ENCODE measurements at regions not wholly inside any gene's neighbourhood (a gene's known extent, or its start where the extent isn't known, plus 50 kb on each side); places are given as distances from the start of the nearest gene placed in this dataset.
"Not testable (repeated sequence)": the region's sequence is repeated elsewhere in the genome, so short reads cannot be mapped to it uniquely, and the experiment has no call there.

DNA sequence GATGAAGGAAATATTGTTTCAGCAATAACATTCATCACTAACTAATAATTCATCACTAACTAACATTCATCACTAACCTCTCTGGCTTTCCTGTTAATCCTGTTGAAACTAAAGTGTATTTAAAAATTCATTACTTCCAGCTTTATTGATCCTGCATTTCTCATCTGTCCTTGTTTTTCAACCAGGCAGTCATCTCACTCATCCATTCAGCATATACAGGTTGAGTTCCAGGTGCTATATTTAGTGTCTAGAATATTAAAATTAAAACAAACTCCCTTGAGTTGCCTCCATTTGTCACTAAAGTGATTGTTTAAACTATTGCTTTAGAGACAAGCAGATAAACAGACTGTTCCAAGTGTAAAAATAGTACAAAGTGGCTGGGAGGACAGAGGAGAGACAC, 58.1 kb downstream of the ATXN7L3B start:
- FAIRE-seq: no peak
- DNase-seq (ENCODE audit: insufficient read length, low spot score): no peak
- TF ChIP-seq POU2F2 (IDR thresholded peaks at IDR 0.05; ENCODE audit: low read depth, low read length): no peak
- TF ChIP-seq POLR2AphosphoS5 (IDR thresholded peaks at IDR 0.05; ENCODE audit: low read depth, low read length): no peak
- TF ChIP-seq SPI1 (IDR thresholded peaks at IDR 0.05; ENCODE audit: low read depth, low read length): no peak
- no peak for TF ChIP-seq POLR2A (IDR thresholded peaks at IDR 0.05; ENCODE audit: low read depth, low read length)
- no peak for TF ChIP-seq PAX5 (IDR thresholded peaks at IDR 0.05; ENCODE audit: insufficient read depth, low read length, severe bottlenecking)
- TF ChIP-seq TAF1 (IDR thresholded peaks at IDR 0.05; ENCODE audit: low read depth, low read length): no peak

DNA sequence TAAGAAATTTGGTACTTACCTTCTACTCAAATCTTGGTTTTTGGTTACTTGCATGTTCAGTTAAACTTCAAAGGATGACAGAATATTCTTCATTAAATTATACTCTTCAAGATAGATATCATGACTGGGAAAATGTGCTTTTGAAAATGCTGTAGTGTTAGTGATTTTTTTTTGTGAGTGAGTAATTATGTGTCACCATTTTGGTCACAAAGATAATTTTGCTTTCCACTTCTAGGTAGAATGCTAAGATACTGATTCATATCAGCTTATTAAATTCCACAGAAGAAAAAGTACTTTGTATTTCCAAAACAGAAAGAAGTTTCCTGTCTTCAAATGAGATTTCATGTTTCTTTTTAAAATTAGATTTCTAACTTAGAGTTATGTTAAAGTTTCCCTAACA, 61.2 kb downstream of the ATXN7L3B start:
- no peak for DNase-seq (ENCODE audit: insufficient read length, low spot score)
- TF ChIP-seq POLR2A (IDR thresholded peaks at IDR 0.05; ENCODE audit: low read depth, low read length): no peak
- no peak for TF ChIP-seq TAF1 (IDR thresholded peaks at IDR 0.05; ENCODE audit: low read depth, low read length)
- FAIRE-seq: no peak

DNA sequence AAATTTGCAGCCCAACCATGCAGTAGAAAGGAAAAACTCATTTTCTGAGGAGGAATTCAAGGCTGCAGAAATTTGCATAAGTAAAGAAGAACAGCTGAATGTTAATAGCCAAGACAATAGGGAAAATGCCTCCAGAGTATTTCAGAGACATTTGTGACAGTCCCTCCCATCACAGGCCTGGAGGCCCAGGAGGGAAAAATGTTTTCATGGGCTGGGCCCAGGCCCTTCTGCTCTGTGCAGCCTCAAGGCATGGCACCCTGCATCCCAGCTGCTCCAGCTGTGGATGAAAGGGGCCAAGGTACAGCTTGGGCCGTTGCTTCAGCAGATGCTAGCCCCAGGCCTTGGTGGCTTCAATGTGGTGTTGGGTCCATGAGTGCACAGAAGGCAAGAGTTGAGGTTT, 62.3 kb downstream of the ATXN7L3B start:
- FAIRE-seq: no peak
- TF ChIP-seq TAF1 (IDR thresholded peaks at IDR 0.05; ENCODE audit: low read depth, low read length) (no peak), PAX5 (IDR thresholded peaks at IDR 0.05; ENCODE audit: insufficient read depth, low read length, severe bottlenecking) (no peak), SPI1 (IDR thresholded peaks at IDR 0.05; ENCODE audit: low read depth, low read length) (no peak), POLR2AphosphoS5 (IDR thresholded peaks at IDR 0.05; ENCODE audit: low read depth, low read length) (no peak), POU2F2 (IDR thresholded peaks at IDR 0.05; ENCODE audit: low read depth, low read length) (no peak), POLR2A (IDR thresholded peaks at IDR 0.05; ENCODE audit: low read depth, low read length) (no peak)
- no peak for DNase-seq (ENCODE audit: insufficient read length, low spot score)

DNA sequence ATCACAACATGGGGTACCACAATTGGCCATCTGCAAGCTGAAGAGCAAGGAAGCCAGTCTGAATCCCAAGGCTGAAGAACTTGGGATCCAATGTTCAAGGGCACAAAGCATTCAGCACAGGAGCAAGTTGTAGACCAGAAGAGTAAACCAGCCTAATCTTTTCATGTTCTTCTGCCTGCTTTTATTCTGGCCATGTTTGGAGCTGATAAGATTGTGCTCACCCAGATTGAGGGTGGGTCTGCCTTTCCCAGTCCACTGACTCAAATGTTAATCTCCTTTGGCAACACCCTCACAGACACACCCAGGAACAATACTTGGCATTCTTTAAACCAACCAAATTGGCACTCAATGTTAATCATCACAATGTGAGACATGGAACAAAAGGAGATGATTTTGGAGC, 63.2 kb downstream of the ATXN7L3B start:
- not testable (repeated sequence) for DNase-seq (ENCODE audit: insufficient read length, low spot score); FAIRE-seq

DNA sequence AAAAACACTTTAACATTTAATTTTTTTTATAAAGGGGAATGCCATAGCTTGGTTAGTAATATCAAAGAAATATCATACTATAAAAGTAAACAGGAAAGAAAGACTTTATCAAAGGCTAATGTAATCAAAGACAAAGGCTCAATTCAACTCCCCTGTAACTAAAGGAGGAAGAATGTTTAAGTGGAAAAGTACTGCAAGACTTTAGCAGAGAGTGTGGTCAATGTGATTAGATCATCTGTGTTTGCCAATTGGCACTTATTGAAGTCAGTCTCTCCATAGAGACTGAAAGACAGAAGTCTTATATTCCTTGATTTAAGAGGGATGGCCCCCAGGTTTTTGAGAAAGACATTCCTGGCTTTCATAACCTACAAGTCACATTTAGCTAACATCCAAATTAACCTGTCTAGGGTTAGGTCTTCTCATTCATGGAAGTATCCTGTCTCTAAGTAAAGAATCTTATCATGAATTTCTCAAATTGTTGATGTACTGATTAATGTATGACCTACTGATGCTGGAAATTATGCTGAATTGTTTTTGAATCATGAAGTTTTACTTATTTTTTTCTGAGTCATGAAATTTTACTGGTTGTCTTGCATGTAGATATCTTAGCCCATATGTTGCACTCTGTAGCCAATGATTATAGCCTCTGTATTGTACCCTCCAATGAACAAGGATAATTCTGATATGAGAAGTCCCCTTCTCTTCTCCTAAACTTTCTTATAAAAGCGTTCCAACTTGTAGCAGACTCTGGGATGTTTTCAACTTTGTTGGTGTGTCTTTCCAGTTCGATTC, 65.4 kb downstream of the ATXN7L3B start:
- no peak for DNase-seq (ENCODE audit: insufficient read length, low spot score)
- TF ChIP-seq TAF1 (IDR thresholded peaks at IDR 0.05; ENCODE audit: low read depth, low read length) (no peak), PAX5 (IDR thresholded peaks at IDR 0.05; ENCODE audit: insufficient read depth, low read length, severe bottlenecking) (no peak), POU2F2 (IDR thresholded peaks at IDR 0.05; ENCODE audit: low read depth, low read length) (no peak), POLR2A (IDR thresholded peaks at IDR 0.05; ENCODE audit: low read depth, low read length) (no peak), POLR2AphosphoS5 (IDR thresholded peaks at IDR 0.05; ENCODE audit: low read depth, low read length) (no peak), SPI1 (IDR thresholded peaks at IDR 0.05; ENCODE audit: low read depth, low read length) (no peak)
- FAIRE-seq: no peak

DNA sequence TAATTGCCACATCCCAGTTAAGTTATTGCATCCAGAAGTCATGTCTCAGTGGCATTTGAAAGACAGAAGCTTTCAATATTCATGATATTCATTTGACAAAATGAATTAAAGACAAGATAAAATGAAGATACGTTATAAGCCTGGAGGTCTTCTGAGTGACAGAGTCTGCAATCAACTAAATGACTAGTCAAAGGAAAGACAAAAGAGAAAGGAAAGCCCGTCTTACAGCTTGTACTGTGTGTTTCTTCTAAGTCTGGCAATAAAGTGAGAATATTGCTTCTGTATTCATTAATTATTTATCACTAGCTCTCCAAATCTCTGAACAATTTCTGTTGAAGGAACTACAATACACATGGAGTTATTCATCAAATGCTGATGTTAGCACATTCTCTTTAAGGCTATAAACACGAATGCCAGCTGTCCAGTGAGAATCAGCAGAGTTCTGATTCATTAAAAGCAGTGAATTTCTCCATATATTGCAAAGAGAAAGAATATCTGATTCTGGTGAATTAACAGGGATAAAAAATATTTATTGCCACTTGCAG, 70.7 kb downstream of the ATXN7L3B start:
- TF ChIP-seq POLR2AphosphoS5 (IDR thresholded peaks at IDR 0.05; ENCODE audit: low read depth, low read length) (no peak), SPI1 (IDR thresholded peaks at IDR 0.05; ENCODE audit: low read depth, low read length) (no peak), PAX5 (IDR thresholded peaks at IDR 0.05; ENCODE audit: insufficient read depth, low read length, severe bottlenecking) (no peak), POU2F2 (IDR thresholded peaks at IDR 0.05; ENCODE audit: low read depth, low read length) (no peak), TAF1 (IDR thresholded peaks at IDR 0.05; ENCODE audit: low read depth, low read length) (no peak), POLR2A (IDR thresholded peaks at IDR 0.05; ENCODE audit: low read depth, low read length) (no peak)
- FAIRE-seq: no peak
- no peak for DNase-seq (ENCODE audit: insufficient read length, low spot score)

DNA sequence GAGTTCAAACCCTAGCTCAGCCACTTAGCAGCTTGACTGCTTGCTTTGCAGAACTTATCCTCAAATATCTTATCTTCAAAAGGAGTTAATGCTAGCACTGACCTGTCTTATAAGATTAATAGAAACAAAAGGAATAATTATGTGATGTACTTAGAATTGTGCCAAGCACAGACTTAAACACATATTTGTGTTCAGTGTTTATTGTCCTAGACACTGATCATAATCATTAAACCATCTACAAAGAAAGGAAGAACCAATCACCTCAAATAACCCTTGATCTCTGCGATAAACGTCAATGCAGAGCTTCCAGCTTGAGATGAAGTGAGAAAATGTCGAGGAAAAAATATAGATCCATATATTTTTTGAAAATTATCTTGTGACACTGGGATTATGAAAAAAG, 73.1 kb downstream of the ATXN7L3B start:
- DNase-seq (ENCODE audit: insufficient read length, low spot score): no peak
- FAIRE-seq: no peak
- TF ChIP-seq POLR2A (IDR thresholded peaks at IDR 0.05; ENCODE audit: low read depth, low read length): no peak
- no peak for TF ChIP-seq POU2F2 (IDR thresholded peaks at IDR 0.05; ENCODE audit: low read depth, low read length)
- no peak for TF ChIP-seq PAX5 (IDR thresholded peaks at IDR 0.05; ENCODE audit: insufficient read depth, low read length, severe bottlenecking)
- no peak for TF ChIP-seq SPI1 (IDR thresholded peaks at IDR 0.05; ENCODE audit: low read depth, low read length)
- TF ChIP-seq TAF1 (IDR thresholded peaks at IDR 0.05; ENCODE audit: low read depth, low read length): no peak
- TF ChIP-seq POLR2AphosphoS5 (IDR thresholded peaks at IDR 0.05; ENCODE audit: low read depth, low read length): no peak

DNA sequence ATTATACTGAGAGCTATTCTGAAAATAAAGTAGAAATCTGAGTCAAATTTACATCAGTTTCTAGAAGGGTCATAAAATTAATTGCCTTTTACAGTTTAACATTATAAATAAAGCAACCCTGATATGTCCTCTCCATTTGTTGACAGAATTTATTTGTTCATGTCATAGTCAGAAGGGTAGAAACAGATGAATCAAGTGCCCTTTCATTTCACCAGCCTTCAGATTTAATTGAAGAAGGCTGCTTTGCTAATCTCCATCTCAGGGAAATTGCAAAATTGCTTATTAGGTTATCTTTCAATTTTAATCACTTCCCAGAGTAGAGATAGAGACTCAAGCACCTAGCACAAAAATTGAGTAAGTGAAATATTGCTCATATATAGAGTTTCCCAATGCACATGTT, 76.8 kb downstream of the ATXN7L3B start:
- no peak for FAIRE-seq
- TF ChIP-seq TAF1 (IDR thresholded peaks at IDR 0.05; ENCODE audit: low read depth, low read length) (no peak), POU2F2 (IDR thresholded peaks at IDR 0.05; ENCODE audit: low read depth, low read length) (no peak), SPI1 (IDR thresholded peaks at IDR 0.05; ENCODE audit: low read depth, low read length) (no peak), PAX5 (IDR thresholded peaks at IDR 0.05; ENCODE audit: insufficient read depth, low read length, severe bottlenecking) (no peak), POLR2AphosphoS5 (IDR thresholded peaks at IDR 0.05; ENCODE audit: low read depth, low read length) (no peak), POLR2A (IDR thresholded peaks at IDR 0.05; ENCODE audit: low read depth, low read length) (no peak)
- DNase-seq (ENCODE audit: insufficient read length, low spot score): no peak

DNA sequence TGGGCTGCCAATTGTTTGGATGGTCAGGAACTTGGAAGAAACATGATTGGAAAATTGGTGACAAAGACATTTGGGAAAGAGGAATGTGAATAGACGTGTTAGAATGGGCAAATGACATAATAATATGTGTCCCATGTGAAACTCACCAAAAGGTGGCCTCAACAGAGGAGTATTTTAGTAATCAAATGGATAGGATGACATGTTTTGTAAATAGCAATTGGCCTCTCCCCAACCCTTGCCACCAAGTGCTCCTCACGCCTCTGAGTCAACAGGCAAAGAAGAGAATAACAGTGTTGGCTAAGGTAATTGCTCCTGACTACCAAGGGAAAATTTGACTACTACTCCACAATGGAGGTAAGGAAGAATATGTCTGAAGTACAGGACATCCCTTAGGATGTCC, 81.4 kb downstream of the ATXN7L3B start:
- FAIRE-seq: no peak

DNA sequence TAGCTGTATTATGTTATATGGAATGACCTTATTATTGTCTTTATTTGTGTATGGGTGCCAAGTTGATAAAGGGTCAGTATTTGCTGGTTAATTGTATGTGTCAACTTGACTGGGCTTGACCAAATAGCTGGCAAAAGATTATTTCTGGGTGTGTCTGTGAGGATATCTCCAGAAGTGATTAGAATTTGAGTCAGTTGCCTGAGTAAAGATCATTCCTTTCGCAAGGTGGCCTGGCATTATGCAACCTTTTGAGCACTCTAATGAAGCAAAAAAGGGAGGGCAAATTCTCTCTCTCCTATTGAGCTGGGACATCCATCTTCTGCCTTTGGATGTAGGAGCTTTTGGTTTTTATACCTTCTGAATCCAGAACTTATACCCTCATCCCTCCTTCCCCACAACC, 82.2 kb downstream of the ATXN7L3B start:
- no peak for TF ChIP-seq SPI1 (IDR thresholded peaks at IDR 0.05; ENCODE audit: low read depth, low read length)
- no peak for TF ChIP-seq POLR2A (IDR thresholded peaks at IDR 0.05; ENCODE audit: low read depth, low read length)
- TF ChIP-seq POLR2AphosphoS5 (IDR thresholded peaks at IDR 0.05; ENCODE audit: low read depth, low read length): no peak
- TF ChIP-seq PAX5 (IDR thresholded peaks at IDR 0.05; ENCODE audit: insufficient read depth, low read length, severe bottlenecking): no peak
- no peak for TF ChIP-seq TAF1 (IDR thresholded peaks at IDR 0.05; ENCODE audit: low read depth, low read length)
- no peak for TF ChIP-seq POU2F2 (IDR thresholded peaks at IDR 0.05; ENCODE audit: low read depth, low read length)
- DNase-seq (ENCODE audit: insufficient read length, low spot score) (no peak), FAIRE-seq (no peak)

More for the DNA sequence above, 81.4 kb downstream of the ATXN7L3B start:
- TF ChIP-seq POLR2A (IDR thresholded peaks at IDR 0.05; ENCODE audit: low read depth, low read length) (no peak), POLR2AphosphoS5 (IDR thresholded peaks at IDR 0.05; ENCODE audit: low read depth, low read length) (no peak), POU2F2 (IDR thresholded peaks at IDR 0.05; ENCODE audit: low read depth, low read length) (no peak), PAX5 (IDR thresholded peaks at IDR 0.05; ENCODE audit: insufficient read depth, low read length, severe bottlenecking) (no peak), SPI1 (IDR thresholded peaks at IDR 0.05; ENCODE audit: low read depth, low read length) (no peak), TAF1 (IDR thresholded peaks at IDR 0.05; ENCODE audit: low read depth, low read length) (no peak)
- DNase-seq (ENCODE audit: insufficient read length, low spot score): no peak
